Fibroblast of lung (primary cell): ENCODE measurements at regions not wholly inside any gene's neighbourhood (a gene's known extent, or its start where the extent isn't known, plus 50 kb on each side); places are given as distances from the start of the nearest gene placed in this dataset.

ENCODE experiments used
- CTCF ChIP-seq, 2 donors: IDR thresholded peaks in 1 of 2; conservative IDR thresholded peaks in 1 of 2; 1 replicate in 1 of 2; 2 replicates in 1 of 2; pipeline ENCODE4 v1.5.1; 2011 to 2012; ENCODE audit warnings: low read length in 2 of 2, control low read depth in 1 of 2, inconsistent platforms in 1 of 2, low read depth in 1 of 2, mild to moderate bottlenecking in 1 of 2
- EZH2 ChIP-seq: IDR thresholded peaks from 2 replicates; pipeline ENCODE4 v1.5.1; 2012; ENCODE audit warnings: low read length, control low read depth, mild to moderate bottlenecking; ENCODE audit errors: missing control alignments

GRCh38 chr10:33122014-33122809, 164.2 kb upstream of the ITGB1 start:
- TF ChIP-seq CTCF (conservative IDR thresholded peaks at IDR 0.05 in 1 of 2, IDR thresholded peaks at IDR 0.05 in 1 of 2; ENCODE audit: low read depth in 1 of 2, low read length in 2 of 2), result no peak
- no peak for TF ChIP-seq EZH2
